ENCODE measurements at regions not wholly inside any gene's neighbourhood (a gene's known extent, or its start where the extent isn't known, plus 50 kb on each side); places are given as distances from the start of the nearest gene placed in this dataset.

DNA sequence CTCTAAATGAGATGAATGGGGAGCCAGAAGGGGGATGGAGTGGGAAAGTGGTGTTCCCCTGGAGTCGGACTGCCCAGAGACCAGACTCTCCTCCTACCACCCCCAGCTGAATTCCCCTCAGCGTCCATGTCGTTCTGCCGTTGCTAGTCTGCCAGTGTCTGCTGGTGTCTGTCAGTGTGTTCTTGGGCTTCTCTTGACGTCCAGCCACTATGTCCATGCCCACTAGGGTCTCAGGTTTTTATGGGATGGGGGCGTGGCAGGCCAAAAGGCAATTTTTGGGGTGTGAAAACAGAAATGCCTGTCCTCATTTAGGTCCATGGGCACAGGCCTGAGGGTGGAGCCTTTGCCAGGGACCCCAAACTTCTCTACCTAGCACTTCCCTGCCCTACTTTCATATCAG, 589.6 kb downstream of the IGSF11 start:
- TF ChIP-seq NRF1 (IDR thresholded peaks at IDR 0.05; ENCODE audit: low read depth, low read length) = no peak
- no peak for TF ChIP-seq EZH2phosphoT487 (IDR thresholded peaks at IDR 0.05; ENCODE audit: borderline replicate concordance, low read depth)
- TF ChIP-seq, protein P1, sequence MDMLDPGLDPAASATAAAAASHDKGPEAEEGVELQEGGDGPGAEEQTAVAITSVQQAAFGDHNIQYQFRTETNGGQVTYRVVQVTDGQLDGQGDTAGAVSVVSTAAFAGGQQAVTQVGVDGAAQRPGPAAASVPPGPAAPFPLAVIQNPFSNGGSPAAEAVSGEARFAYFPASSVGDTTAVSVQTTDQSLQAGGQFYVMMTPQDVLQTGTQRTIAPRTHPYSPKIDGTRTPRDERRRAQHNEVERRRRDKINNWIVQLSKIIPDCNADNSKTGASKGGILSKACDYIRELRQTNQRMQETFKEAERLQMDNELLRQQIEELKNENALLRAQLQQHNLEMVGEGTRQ (IDR thresholded peaks at IDR 0.05; ENCODE audit: borderline replicate concordance, low read depth, low read length) = no peak
- no peak for TF ChIP-seq RCOR1 (IDR thresholded peaks at IDR 0.05; ENCODE audit: low read length)
- Histone ChIP-seq H3K79me2 (ENCODE audit: insufficient read depth) (no peaks in the 10 kb centered on the region), H3F3A (replicated peaks; ENCODE audit: insufficient read depth) (no peaks in the 10 kb centered on the region), H3K9me2 (no peaks in the 10 kb centered on the region), H3K9me3 (no peaks in the 10 kb centered on the region), H2AFZ (ENCODE audit: low read depth) (no peak overlapping the region), H3K27me3 (ENCODE audit: insufficient read depth) (no peaks in the 10 kb centered on the region), H3K4me2 (no peak overlapping the region), H3K36me3 (replicated peaks in 1 of 2; ENCODE audit: control insufficient read depth in 1 of 2, insufficient read depth in 2 of 2, low read length in 1 of 2) (no peaks in the 10 kb centered on the region), H3K4me1 (ENCODE audit: control insufficient read depth in 1 of 2, insufficient read depth in 2 of 2, low read depth in 1 of 2, low read length in 1 of 2) (no peaks in the 10 kb centered on the region), H3K27ac (ENCODE audit: low read depth in 2 of 2, low read length in 1 of 2) (no peak overlapping the region), H3K9ac (no peak overlapping the region), H3K4me3 (ENCODE audit: low read depth in 2 of 2, low read length in 1 of 2) (no peak overlapping the region), H4K20me1 (ENCODE audit: insufficient read depth) (no peaks in the 10 kb centered on the region)
- no peak for DNase-seq
- ChIA-PET POLR2A (no interaction called here), CTCF (no interaction called here)
- 39% methylated on average over 5 of the region's 6 CpGs for WGBS (ENCODE audit: low lambda C conversion rate)

DNA sequence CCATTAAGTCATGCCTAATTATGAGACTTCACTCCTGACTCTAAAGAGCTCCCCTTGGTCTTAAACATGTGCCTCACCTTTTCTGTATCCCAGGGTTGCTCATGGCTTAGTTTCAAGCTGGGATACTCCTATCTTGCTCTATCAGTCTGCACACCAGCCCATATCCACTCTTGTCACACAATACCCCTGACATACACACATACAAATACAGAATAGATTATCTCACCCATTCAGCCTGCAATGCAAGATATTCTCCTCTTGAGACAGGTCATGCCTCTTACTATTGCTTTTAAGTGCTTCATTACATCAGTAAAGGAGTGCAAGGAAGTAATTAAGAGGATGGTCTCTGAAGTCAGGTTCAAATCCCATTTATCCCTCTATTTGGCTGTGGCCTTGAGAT, 587.3 kb downstream of the IGSF11 start:
- Histone ChIP-seq H3K27me3 (ENCODE audit: insufficient read depth) (no peaks in the 10 kb centered on the region), H3K9me3 (no peaks in the 10 kb centered on the region), H3K36me3 (replicated peaks in 1 of 2; ENCODE audit: control insufficient read depth in 1 of 2, insufficient read depth in 2 of 2, low read length in 1 of 2) (no peaks in the 10 kb centered on the region), H3K4me2 (no peak overlapping the region), H2AFZ (ENCODE audit: low read depth) (no peak overlapping the region), H4K20me1 (ENCODE audit: insufficient read depth) (no peaks in the 10 kb centered on the region), H3K27ac (ENCODE audit: low read depth in 2 of 2, low read length in 1 of 2) (no peak overlapping the region), H3K9ac (no peak overlapping the region), H3K9me2 (no peaks in the 10 kb centered on the region), H3K79me2 (ENCODE audit: insufficient read depth) (no peaks in the 10 kb centered on the region), H3K4me3 (ENCODE audit: low read depth in 2 of 2, low read length in 1 of 2) (no peak overlapping the region), H3F3A (replicated peaks; ENCODE audit: insufficient read depth) (no peaks in the 10 kb centered on the region), H3K4me1 (ENCODE audit: control insufficient read depth in 1 of 2, insufficient read depth in 2 of 2, low read depth in 1 of 2, low read length in 1 of 2) (no peaks in the 10 kb centered on the region)
- CTCF ChIA-PET = no interaction called here
- POLR2A ChIA-PET = no interaction called here
- no peak for DNase-seq
- TF ChIP-seq GABPA (IDR thresholded peaks at IDR 0.05; ENCODE audit: low read depth) (no peak), GATA2 (CRISPR knock-in tag; IDR thresholded peaks at IDR 0.05) (no peak), RCOR1 (IDR thresholded peaks at IDR 0.05; ENCODE audit: low read length) (no peak), NRF1 (IDR thresholded peaks at IDR 0.05; ENCODE audit: low read depth, low read length) (no peak), MXI1 (IDR thresholded peaks at IDR 0.05; ENCODE audit: low read depth, low read length) (no peak), YY1 (IDR thresholded peaks at IDR 0.05; ENCODE audit: low read depth) (no peak), RXRA (IDR thresholded peaks at IDR 0.05; ENCODE audit: borderline replicate concordance, low read depth) (no peak), POLR2AphosphoS5 (IDR thresholded peaks at IDR 0.05; ENCODE audit: low read depth, low read length) (no peak), CHD2 (IDR thresholded peaks at IDR 0.05; ENCODE audit: low read length, partially characterized antibody) (no peak), ELF1 (IDR thresholded peaks at IDR 0.05) (no peak), EP300 (IDR thresholded peaks at IDR 0.05; ENCODE audit: borderline replicate concordance in 1 of 2, low read depth in 1 of 2, low read length in 1 of 2) (no peak), TEAD4 (IDR thresholded peaks at IDR 0.05; ENCODE audit: borderline replicate concordance, insufficient read depth) (no peak), FOXM1 (IDR thresholded peaks at IDR 0.05; ENCODE audit: low read depth) (no peak)
- TF ChIP-seq, protein P2, sequence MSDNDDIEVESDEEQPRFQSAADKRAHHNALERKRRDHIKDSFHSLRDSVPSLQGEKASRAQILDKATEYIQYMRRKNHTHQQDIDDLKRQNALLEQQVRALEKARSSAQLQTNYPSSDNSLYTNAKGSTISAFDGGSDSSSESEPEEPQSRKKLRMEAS (IDR thresholded peaks at IDR 0.05; ENCODE audit: low read depth) = no peak
- TF ChIP-seq, protein P3, sequence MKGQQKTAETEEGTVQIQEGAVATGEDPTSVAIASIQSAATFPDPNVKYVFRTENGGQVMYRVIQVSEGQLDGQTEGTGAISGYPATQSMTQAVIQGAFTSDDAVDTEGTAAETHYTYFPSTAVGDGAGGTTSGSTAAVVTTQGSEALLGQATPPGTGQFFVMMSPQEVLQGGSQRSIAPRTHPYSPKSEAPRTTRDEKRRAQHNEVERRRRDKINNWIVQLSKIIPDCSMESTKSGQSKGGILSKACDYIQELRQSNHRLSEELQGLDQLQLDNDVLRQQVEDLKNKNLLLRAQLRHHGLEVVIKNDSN (IDR thresholded peaks at IDR 0.05; ENCODE audit: borderline replicate concordance, low read depth) = no peak
